ENCODE measurements at regions not wholly inside any gene's neighbourhood (a gene's known extent, or its start where the extent isn't known, plus 50 kb on each side); places are given as distances from the start of the nearest gene placed in this dataset.

DNA sequence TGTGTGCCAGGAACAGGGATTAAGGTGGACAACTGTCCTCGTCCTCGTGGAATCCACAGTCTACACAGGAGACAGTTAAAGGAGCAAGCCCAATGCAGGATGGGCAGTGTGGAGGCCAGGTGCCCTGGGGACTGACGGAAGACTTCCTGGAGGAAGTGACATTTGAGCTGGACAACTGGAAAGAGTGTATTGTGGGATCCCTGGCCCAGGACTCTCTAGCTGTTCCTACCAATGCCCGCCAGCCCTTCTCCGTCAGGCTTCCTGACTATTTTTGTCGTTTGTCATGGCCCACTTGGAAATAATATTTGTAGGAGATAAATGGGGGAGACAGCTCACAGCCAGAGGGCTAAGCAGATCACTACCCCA is 235.3 kb downstream of the TOMM20 start:
- no peak for TF ChIP-seq POLR2A (IDR thresholded peaks at IDR 0.05)
- TF ChIP-seq, protein P1, sequence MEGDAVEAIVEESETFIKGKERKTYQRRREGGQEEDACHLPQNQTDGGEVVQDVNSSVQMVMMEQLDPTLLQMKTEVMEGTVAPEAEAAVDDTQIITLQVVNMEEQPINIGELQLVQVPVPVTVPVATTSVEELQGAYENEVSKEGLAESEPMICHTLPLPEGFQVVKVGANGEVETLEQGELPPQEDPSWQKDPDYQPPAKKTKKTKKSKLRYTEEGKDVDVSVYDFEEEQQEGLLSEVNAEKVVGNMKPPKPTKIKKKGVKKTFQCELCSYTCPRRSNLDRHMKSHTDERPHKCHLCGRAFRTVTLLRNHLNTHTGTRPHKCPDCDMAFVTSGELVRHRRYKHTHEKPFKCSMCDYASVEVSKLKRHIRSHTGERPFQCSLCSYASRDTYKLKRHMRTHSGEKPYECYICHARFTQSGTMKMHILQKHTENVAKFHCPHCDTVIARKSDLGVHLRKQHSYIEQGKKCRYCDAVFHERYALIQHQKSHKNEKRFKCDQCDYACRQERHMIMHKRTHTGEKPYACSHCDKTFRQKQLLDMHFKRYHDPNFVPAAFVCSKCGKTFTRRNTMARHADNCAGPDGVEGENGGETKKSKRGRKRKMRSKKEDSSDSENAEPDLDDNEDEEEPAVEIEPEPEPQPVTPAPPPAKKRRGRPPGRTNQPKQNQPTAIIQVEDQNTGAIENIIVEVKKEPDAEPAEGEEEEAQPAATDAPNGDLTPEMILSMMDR (IDR thresholded peaks at IDR 0.05): no peak
